Lung (tissue), 11 donors: ENCODE measurements at regions not wholly inside any gene's neighbourhood (a gene's known extent, or its start where the extent isn't known, plus 50 kb on each side); places are given as distances from the start of the nearest gene placed in this dataset.

Experiments
- ATAC-seq: fragments of 200-7000 bp; cut with Tn5 transposase; one replicate; pipeline ENCODE4 v1.9.1; 2020; ENCODE audit warnings: moderate number of reproducible peaks; ENCODE audit not compliant: insufficient read depth, low FRiP score
- DNase-seq, 3 donors: peaks; one replicate each; pipeline ENCODE4 v3.0.0-alpha.2; 2013 to 2017
- H3K27ac ChIP-seq, 2 donors: one replicate each; pipeline ENCODE4 v1.5.1; 2013; ENCODE audit warnings: mild to moderate bottlenecking in 2 of 2, moderate library complexity in 2 of 2, control low read depth in 1 of 2, inconsistent platforms in 1 of 2, low read depth in 1 of 2, low read length in 1 of 2
- H3K27me3 ChIP-seq, 3 donors: one replicate each; pipeline ENCODE4 v1.5.1; 2013; ENCODE audit warnings: low read length in 2 of 3; ENCODE audit not compliant: control insufficient read depth in 3 of 3, insufficient read depth in 3 of 3
- H3K36me3 ChIP-seq, 4 donors: one replicate each; pipeline ENCODE4 v1.5.1; 2013; ENCODE audit warnings: low read length in 4 of 4, mild to moderate bottlenecking in 1 of 4, moderate library complexity in 1 of 4; ENCODE audit not compliant: control insufficient read depth in 4 of 4, insufficient read depth in 4 of 4
- H3K4me1 ChIP-seq, 5 donors: one replicate each; pipeline ENCODE4 v1.5.1; 2013; ENCODE audit warnings: low read length in 5 of 5, mild to moderate bottlenecking in 2 of 5, moderate library complexity in 1 of 5; ENCODE audit not compliant: control insufficient read depth in 5 of 5, insufficient read depth in 5 of 5
- H3K4me3 ChIP-seq: one replicate; pipeline ENCODE4 v1.5.1; 2013; ENCODE audit warnings: mild to moderate bottlenecking, control low read depth, moderate library complexity
- H3K9ac ChIP-seq, 2 donors: one replicate each; pipeline ENCODE4 v1.5.1; 2013; ENCODE audit warnings: low read length in 2 of 2, control low read depth in 1 of 2; ENCODE audit not compliant: insufficient read depth in 1 of 2
- H3K9me3 ChIP-seq, 4 donors: one replicate each; pipeline ENCODE4 v1.5.1; 2013; ENCODE audit warnings: low read length in 3 of 4, mild to moderate bottlenecking in 1 of 4, moderate library complexity in 1 of 4; ENCODE audit not compliant: control insufficient read depth in 4 of 4, insufficient read depth in 3 of 4
- CTCF ChIP-seq: IDR thresholded peaks from 2 replicates; pipeline ENCODE4 v1.5.1; 2012; ENCODE audit warnings: mild to moderate bottlenecking; ENCODE audit errors: control extremely low read depth, extremely low read depth
- WGBS, 2 donors: extraction: QIAGEN DNeasy Blood & Tissue Kit; methylation state at CpG; one replicate each; pipeline ENCODE4 v1.1.7; 2013; 5-methylcytosine and 5-hydroxymethylcytosine counted together
- donor health status: control.
- donor health status: control.
- donor health status: Bipolar disorder and iron deficiency.
- donor health status: healthy.
- donor health status: DM: yes; HTN: yes; CAD: no.

- Histone ChIP-seq H3K4me1 (peaks cover 0 to 9% (median 0%) of the 10 kb centered on the region in 5 donors), H3K4me3 (no peak overlapping the region), H3K9ac (no peak overlapping the region), H3K36me3 (no peaks in the 10 kb centered on the region), H3K27ac (no peak overlapping the region), H3K9me3 (no peaks in the 10 kb centered on the region), H3K27me3 (no peaks in the 10 kb centered on the region)
- DNase-seq = no peak
- no peak for ATAC-seq
- 72 to 75% methylated on average over 9 of the region's 9 CpGs for WGBS, 2 donors
- no peak for TF ChIP-seq CTCF
Observed at GRCh38 chr2:128798502-128799283, 480.0 kb upstream of the HS6ST1 start.

GRCh38 chr2:128799284-128799552 is 480.6 kb upstream of the HS6ST1 start:
- no peak for TF ChIP-seq CTCF
- H3K27me3 ChIP-seq = no peaks in the 10 kb centered on the region
- WGBS, 2 donors = 70 to 78% methylated on average over 1 of the region's 1 CpG
- no peak for ATAC-seq
- H3K9me3 ChIP-seq = no peaks in the 10 kb centered on the region
- peaks cover 0 to 9% (median 0%) of the 10 kb centered on the region in 5 donors for H3K4me1 ChIP-seq
- DNase-seq = no peak
- no peak overlapping the region for H3K4me3 ChIP-seq
- H3K36me3 ChIP-seq = no peaks in the 10 kb centered on the region
- H3K27ac ChIP-seq = no peak overlapping the region
- no peak overlapping the region for H3K9ac ChIP-seq

GRCh38 chr2:128799730-128800129 is 481.1 kb upstream of the HS6ST1 start:
- ATAC-seq = no peak
- no peak for DNase-seq

More at GRCh38 chr2:128799730-128800129, 481.1 kb upstream of the HS6ST1 start:
- Histone ChIP-seq H3K4me3 (no peak overlapping the region), H3K4me1 (peaks cover 0 to 9% (median 0%) of the 10 kb centered on the region in 5 donors), H3K27me3 (no peaks in the 10 kb centered on the region), H3K27ac (no peak overlapping the region), H3K9me3 (no peaks in the 10 kb centered on the region), H3K9ac (no peak overlapping the region), H3K36me3 (no peaks in the 10 kb centered on the region)
- 69 to 82% methylated on average over 2 of the region's 2 CpGs for WGBS, 2 donors
- no peak for TF ChIP-seq CTCF
